Neural crest cell (in vitro differentiated cells): ENCODE measurements at regions not wholly inside any gene's neighbourhood (a gene's known extent, or its start where the extent isn't known, plus 50 kb on each side); places are given as distances from the start of the nearest gene placed in this dataset.

Source experiments
- DNase-seq: peaks from one replicate; pipeline ENCODE4 v3.0.0; 2021; ENCODE audit warnings: low read depth, mixed read lengths, low spot score
- H3K27ac Mint-ChIP-seq: one replicate; pipeline ENCODE4 v1.8.0; 2021; ENCODE audit warnings: mild to moderate bottlenecking, mixed read lengths; ENCODE audit not compliant: unreplicated experiment
- H3K27me3 Mint-ChIP-seq: 2 replicates; pipeline ENCODE4 v1.8.0; 2021; ENCODE audit warnings: low read depth, mild to moderate bottlenecking, mixed read lengths
- H3K36me3 Mint-ChIP-seq: 2 replicates; pipeline ENCODE4 v1.8.0; 2021; ENCODE audit warnings: low read depth, mild to moderate bottlenecking, mixed read lengths
- H3K4me1 Mint-ChIP-seq: 2 replicates; pipeline ENCODE4 v1.8.0; 2021; ENCODE audit warnings: mixed read lengths
- H3K4me3 Mint-ChIP-seq: one replicate; pipeline ENCODE4 v1.8.0; 2021; ENCODE audit warnings: mild to moderate bottlenecking, mixed read lengths
- H3K9me3 Mint-ChIP-seq: 2 replicates; pipeline ENCODE4 v1.8.0; 2021; ENCODE audit warnings: mixed read lengths
- CTCF ChIP-seq: fragments of 200-600 bp; sonication (generic); conservative IDR thresholded peaks from 2 replicates; pipeline ENCODE4 v1.5.0; 2021; ENCODE audit warnings: antibody characterized with exemption, mild to moderate bottlenecking

- Mint-ChIP-seq H3K27me3 (no peaks in the 10 kb centered on the region), H3K4me1 (peaks cover 34% of the 10 kb centered on the region), H3K27ac (no peak overlapping the region), H3K9me3 (peaks cover 3% of the 10 kb centered on the region), H3K4me3 (no peak overlapping the region), H3K36me3 (peaks cover 5% of the 10 kb centered on the region)
- TF ChIP-seq CTCF, result no peak
- DNase-seq, result no peak
Observed at GRCh38 chr12:130111965-130112496, 50.2 kb upstream of the FZD10 start.
